SH-SY5Y (cell line): ENCODE measurements at regions not wholly inside any gene's neighbourhood (a gene's known extent, or its start where the extent isn't known, plus 50 kb on each side); places are given as distances from the start of the nearest gene placed in this dataset.

Experiments
- GATA2 ChIP-seq: IDR thresholded peaks from 2 replicates; pipeline ENCODE4 v1.6.1; 2011; ENCODE audit warnings: mild to moderate bottlenecking, low read depth, low read length
- GATA3 ChIP-seq: IDR thresholded peaks from 2 replicates; pipeline ENCODE4 v1.6.1; 2011; ENCODE audit warnings: low read depth, mild to moderate bottlenecking, low read length, moderate library complexity

DNA sequence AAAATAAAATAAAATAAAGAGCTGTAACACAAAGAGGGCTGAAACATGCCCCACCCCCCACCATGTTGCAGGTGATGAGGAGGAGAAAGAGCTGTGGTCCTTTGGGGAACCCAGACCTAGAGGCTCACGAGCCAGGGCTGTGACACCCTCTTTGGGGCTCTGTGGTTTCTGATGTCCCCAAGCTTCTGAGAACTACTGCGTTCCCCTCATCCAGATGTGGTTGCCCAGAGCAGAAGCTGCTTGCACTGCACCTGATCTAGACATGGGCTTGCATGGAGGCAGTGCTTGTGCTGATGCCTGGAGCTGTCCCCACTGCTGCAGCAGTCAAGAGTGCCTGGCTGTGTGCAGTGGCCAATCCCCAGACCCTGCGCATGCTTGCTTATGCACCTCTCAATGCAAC lies 687.9 kb upstream of the ACVR2A start:
- TF ChIP-seq GATA3 (no peak), GATA2 (no peak)
